Brain microvascular endothelial cell (primary cell): ENCODE measurements at regions not wholly inside any gene's neighbourhood (a gene's known extent, or its start where the extent isn't known, plus 50 kb on each side); places are given as distances from the start of the nearest gene placed in this dataset.

Experiments used
- DNase-seq: peaks from one replicate; pipeline ENCODE4 v3.0.0-alpha.2; 2020
- H3K27ac ChIP-seq: fragments of 250-450 bp; sonication (Bioruptor Pico); 2 replicates; pipeline ENCODE4 v1.5.1; 2020; ENCODE audit warnings: mild to moderate bottlenecking, moderate library complexity
- H3K27me3 ChIP-seq: fragments of 250-450 bp; sonication (Bioruptor Pico); replicated peaks from 2 replicates; pipeline ENCODE4 v1.5.1; 2020; ENCODE audit warnings: mild to moderate bottlenecking
- H3K36me3 ChIP-seq: fragments of 250-450 bp; sonication (Bioruptor Pico); replicated peaks from 2 replicates; pipeline ENCODE4 v1.5.1; 2020; ENCODE audit warnings: mild to moderate bottlenecking
- H3K4me3 ChIP-seq: 2 replicates; pipeline ENCODE4 v1.5.1; 2011; ENCODE audit warnings: low read depth, mild to moderate bottlenecking, control low read depth, low read length, moderate library complexity
- CTCF ChIP-seq: IDR thresholded peaks from 2 replicates; pipeline ENCODE4 v1.5.1; 2011; ENCODE audit warnings: low read depth, mild to moderate bottlenecking, moderate library complexity, low read length, control low read depth, inconsistent platforms; ENCODE audit errors: missing control alignments
- in situ Hi-C: cut with HindIII; loops from 2 replicates; pipeline ENCODE4 v1.10.0; 2017; ENCODE audit warnings: low sequenced_read_pairs, low pct_ligation_motif_present

DNA sequence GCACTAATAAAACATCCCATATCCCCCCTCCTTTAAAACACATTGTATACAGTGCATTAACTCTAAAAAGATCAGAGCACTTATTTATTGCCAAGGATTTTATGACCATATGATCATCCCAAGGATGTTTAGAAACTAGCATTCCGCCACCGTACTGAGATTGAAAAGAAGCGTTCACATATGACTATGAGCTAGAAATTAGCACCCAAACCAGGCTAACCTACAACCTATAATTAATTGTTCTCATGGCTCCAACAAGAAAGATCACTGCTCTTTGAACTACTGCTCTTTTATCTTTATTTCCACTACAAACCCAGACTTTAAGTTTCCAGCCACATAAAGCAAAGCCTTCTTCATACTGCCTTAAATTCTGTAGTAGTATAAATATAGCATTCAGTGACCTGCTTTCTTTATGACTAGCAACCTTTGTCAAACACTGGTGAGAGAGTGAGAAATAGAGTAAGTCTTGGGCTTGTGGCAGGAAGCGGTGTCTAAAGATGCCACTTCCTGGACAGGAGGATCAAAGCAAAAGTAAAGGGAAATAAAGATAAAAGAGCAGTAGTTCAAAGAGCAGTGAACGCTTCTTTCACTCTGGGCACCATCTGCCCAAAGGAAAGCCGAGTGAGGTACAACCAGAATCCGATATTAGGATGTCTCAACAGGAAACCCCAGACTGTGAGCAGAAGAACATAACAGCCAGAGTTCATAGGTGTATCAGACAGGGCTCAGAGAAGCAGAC is 151.1 kb upstream of the ERCC6L2 start:
- Histone ChIP-seq H3K27ac (no peak overlapping the region), H3K36me3 (no peaks in the 10 kb centered on the region), H3K27me3 (peaks cover 3% of the 10 kb centered on the region), H3K4me3 (no peak overlapping the region)
- no peak for DNase-seq
- no peak for TF ChIP-seq CTCF
- in situ Hi-C loops: no loop called here

GRCh38 chr9:95722141-95722540 is 153.3 kb upstream of the ERCC6L2 start:
- H3K27ac ChIP-seq: no peak overlapping the region
- H3K27me3 ChIP-seq: peaks cover 3% of the 10 kb centered on the region
- in situ Hi-C loops: no loop called here
- no peak for DNase-seq
- H3K4me3 ChIP-seq: no peak overlapping the region
- H3K36me3 ChIP-seq: no peaks in the 10 kb centered on the region
- TF ChIP-seq CTCF: no peak

- H3K27me3 ChIP-seq: no peaks in the 10 kb centered on the region
- H3K36me3 ChIP-seq: no peaks in the 10 kb centered on the region
- no peak overlapping the region for H3K27ac ChIP-seq
- no peak for DNase-seq
- H3K4me3 ChIP-seq: no peak overlapping the region
- TF ChIP-seq CTCF: no peak
- in situ Hi-C loops: no loop called here
These were observed 154.4 kb upstream of the ERCC6L2 start for GRCh38 chr9:95721061-95721531.

DNA sequence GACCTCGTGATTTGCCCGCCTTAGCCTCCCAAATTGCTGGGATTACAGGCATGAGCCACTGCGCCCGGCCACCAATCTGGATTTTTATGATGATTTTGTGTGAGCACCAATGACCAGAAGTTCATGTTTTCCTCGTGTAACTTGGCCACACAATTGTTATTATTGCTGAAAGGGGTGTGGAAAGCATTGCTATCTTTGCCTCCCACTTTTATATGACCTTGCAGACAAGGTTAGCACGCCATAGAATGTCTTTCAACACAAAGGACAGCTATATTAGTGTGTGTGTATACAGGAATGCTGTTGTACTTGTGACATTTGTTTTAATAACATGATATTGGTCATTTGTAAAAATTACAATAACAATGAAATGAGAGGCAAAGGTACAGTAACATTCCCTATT is 155.0 kb upstream of the ERCC6L2 start:
- Histone ChIP-seq H3K4me3 (no peak overlapping the region), H3K27me3 (no peaks in the 10 kb centered on the region), H3K36me3 (no peaks in the 10 kb centered on the region), H3K27ac (no peak overlapping the region)
- DNase-seq: no peak
- TF ChIP-seq CTCF: no peak
- in situ Hi-C loops: no loop called here

DNA sequence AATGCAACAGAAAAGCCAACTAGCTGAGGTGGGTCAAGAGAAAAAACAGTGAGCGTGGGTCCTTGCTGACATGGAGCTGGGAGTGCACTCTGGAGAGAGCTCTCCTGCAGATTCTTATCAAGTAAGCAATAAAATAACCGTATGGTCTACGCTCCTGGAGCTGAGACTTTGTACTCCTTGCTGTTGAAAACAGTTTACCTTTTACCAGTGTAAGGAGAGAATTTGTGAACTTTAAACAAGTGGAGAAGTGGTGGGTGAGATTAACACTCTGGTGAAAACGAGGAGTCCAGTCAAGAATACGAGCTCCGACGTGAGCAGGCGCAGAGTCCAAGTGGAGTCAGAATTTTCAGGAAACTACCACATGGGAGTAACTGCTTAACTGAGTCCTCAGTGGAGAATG is 156.1 kb upstream of the ERCC6L2 start:
- DNase-seq: no peak
- TF ChIP-seq CTCF: no peak
- in situ Hi-C loops: no loop called here
- no peak overlapping the region for H3K27ac ChIP-seq
- H3K36me3 ChIP-seq: no peaks in the 10 kb centered on the region
- H3K27me3 ChIP-seq: no peaks in the 10 kb centered on the region
- no peak overlapping the region for H3K4me3 ChIP-seq

DNA sequence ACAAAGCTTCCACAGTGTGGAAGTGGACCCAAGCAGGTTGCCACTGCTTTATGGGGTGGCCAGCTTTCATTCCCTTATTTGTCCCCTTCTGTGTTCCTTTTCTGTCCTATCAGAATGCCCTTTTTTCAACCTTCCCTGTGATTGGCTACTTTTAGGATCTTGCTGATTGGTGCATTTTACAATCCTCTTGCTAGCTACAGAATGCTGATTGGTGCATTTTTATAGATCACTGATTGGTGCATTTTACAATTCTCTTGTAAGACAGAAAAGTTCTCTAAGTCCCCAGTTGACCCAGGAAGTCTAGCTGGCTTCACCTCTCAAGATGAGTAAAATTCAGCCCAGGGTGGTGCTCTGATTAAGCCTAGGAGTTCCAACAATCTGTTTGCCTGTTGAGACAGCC is 157.2 kb upstream of the ERCC6L2 start:
- DNase-seq: no peak
- Histone ChIP-seq H3K27me3 (no peaks in the 10 kb centered on the region), H3K27ac (no peak overlapping the region), H3K4me3 (no peak overlapping the region), H3K36me3 (no peaks in the 10 kb centered on the region)
- in situ Hi-C loops: no loop called here
- no peak for TF ChIP-seq CTCF
